22Rv1 (cell line): ENCODE measurements at regions not wholly inside any gene's neighbourhood (a gene's known extent, or its start where the extent isn't known, plus 50 kb on each side); places are given as distances from the start of the nearest gene placed in this dataset.

Experiments used
- CTCF ChIP-seq: fragments of 450-650 bp; IDR thresholded peaks from 2 replicates; pipeline ENCODE4 v1.5.1; 2017; ENCODE audit warnings: mild to moderate bottlenecking
- ZFX ChIP-seq: fragments of 450-650 bp; IDR thresholded peaks from 2 replicates; pipeline ENCODE4 v1.6.1; 2017; ENCODE audit warnings: antibody characterized with exemption, borderline replicate concordance

GRCh38 chr6:92446052-92446451 lies 973.3 kb downstream of the EPHA7 start:
- no peak for TF ChIP-seq CTCF
- TF ChIP-seq ZFX, result no peak
